GM12873 (cell line): ENCODE measurements at regions not wholly inside any gene's neighbourhood (a gene's known extent, or its start where the extent isn't known, plus 50 kb on each side); places are given as distances from the start of the nearest gene placed in this dataset.

Experiments
- TF ChIP-seq, protein P1 (sequence below): IDR thresholded peaks from 2 replicates; pipeline ENCODE4 v1.5.1; 2012; ENCODE audit warnings: low read depth, mild to moderate bottlenecking, moderate library complexity, low read length, control low read depth; ENCODE audit not compliant: insufficient read depth; ENCODE audit errors: missing control alignments

DNA sequence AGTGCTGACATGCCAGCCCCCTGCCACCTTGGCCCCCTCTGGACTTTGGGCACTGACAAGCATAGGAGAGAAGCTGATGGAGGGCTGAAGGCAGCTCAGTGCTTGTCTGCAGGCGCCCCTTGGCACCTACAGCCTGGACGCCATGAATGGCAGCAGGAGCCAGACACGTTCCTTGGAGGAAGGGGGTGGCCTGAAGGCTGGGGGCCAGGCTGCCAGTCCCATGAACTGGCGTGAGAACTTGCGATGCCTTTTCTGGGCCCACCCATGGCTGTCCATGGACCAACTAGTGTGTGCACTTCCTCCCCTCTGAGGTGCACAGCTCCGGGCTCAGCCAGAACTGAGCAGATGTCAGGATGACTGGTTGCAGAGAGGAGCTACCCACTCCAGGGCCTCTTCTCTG, 99.0 kb upstream of the RANBP6 start:
- TF ChIP-seq, protein P1, sequence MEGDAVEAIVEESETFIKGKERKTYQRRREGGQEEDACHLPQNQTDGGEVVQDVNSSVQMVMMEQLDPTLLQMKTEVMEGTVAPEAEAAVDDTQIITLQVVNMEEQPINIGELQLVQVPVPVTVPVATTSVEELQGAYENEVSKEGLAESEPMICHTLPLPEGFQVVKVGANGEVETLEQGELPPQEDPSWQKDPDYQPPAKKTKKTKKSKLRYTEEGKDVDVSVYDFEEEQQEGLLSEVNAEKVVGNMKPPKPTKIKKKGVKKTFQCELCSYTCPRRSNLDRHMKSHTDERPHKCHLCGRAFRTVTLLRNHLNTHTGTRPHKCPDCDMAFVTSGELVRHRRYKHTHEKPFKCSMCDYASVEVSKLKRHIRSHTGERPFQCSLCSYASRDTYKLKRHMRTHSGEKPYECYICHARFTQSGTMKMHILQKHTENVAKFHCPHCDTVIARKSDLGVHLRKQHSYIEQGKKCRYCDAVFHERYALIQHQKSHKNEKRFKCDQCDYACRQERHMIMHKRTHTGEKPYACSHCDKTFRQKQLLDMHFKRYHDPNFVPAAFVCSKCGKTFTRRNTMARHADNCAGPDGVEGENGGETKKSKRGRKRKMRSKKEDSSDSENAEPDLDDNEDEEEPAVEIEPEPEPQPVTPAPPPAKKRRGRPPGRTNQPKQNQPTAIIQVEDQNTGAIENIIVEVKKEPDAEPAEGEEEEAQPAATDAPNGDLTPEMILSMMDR, result no peak

- TF ChIP-seq, protein P1, result no peak
Observed at GRCh38 chr9:6113819-6114218, 98.4 kb upstream of the RANBP6 start.

- TF ChIP-seq, protein P1, result no peak
Observed at GRCh38 chr9:6113312-6113711, 97.9 kb upstream of the RANBP6 start.

DNA sequence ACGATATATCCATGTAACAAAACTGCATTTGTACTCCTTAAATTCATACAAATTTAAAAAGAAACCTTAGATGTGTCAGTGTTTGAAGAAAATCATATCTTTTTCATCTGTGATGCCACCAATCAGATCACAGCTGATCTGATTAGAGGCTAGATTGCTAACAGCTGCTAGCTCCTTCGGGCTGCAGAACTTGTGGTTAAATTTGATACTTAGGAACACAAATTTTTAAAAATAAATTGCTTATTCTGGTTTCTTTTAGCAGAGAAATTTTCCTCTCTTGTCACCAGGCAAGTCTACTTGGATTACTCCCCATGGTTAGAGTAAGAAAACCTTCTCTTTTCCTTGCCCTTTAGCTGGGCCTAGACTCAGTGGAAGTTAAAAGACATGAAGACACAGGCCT, 94.6 kb upstream of the RANBP6 start:
- TF ChIP-seq, protein P1, result no peak

DNA sequence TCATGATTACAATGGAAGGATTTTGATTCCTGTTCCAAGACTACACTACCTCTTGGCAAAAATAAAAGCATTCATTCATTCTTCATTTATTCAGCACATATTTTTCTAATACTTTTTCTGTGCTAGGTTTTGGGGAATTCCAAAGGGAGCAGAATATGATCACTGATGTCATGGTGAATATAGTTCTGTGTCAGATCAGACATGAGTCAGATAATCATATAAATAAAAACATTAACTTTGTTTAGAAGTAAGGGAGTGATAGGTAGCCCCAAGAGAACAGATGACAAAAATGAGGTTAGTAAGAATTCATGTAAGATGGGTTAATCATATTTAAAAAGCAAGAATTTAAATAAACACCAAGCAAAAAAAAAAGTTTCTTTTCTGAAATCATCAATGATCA, 94.1 kb upstream of the RANBP6 start:
- TF ChIP-seq, protein P1, result no peak

DNA sequence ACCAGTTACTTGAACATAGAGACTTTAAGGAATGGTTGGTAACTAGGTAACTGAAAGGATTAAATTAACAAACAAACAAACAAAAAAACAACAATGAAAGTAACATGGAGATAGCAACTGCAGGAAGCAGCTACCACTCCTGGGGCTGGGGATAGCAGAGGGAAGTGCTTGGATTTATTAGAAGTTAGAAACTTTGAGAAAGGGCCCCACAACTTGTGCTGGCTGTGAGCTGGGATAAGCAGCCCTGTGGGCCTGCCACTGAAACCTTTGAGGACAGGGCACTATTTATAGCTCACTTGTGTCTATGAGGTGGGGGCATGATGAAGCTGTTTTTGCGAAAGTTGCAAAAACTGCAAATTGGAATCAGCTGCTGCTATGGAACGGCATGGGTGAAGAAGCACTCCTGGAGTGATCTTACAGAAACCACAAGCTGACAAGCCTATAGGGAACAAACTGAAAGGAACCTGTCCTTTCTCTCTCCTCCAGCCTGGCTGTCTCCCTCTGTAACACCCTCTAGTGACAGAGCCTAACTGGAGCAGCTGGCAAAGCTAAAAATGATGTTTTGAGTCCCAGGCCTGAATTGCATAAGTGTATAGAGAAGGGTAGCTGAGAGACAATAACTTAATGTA, 91.4 kb upstream of the RANBP6 start:
- TF ChIP-seq, protein P1, result peak; percentile 59

DNA sequence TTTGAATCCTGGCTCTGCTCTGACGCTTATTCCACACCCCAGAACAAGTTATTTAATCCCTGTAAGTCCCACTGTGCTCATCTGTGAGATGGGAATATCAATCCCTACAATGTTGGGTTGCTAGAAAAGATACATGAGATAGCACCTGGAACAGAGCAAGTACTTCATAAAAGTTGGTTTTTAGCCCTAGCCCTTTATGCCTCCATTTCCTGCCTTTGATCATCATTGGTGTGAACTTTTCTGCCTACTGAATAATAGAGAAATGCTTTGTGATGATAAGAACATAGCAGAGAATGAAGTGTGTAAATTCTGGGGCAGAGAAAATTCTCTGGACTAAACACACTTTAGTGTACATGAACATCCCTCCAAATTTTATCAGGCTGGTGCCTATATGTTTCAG, 90.3 kb upstream of the RANBP6 start:
- TF ChIP-seq, protein P1, result no peak

- TF ChIP-seq, protein P1, result no peak
Observed at GRCh38 chr9:6098431-6098830, 83.0 kb upstream of the RANBP6 start.
